GM12892 (cell line): ENCODE measurements at regions not wholly inside any gene's neighbourhood (a gene's known extent, or its start where the extent isn't known, plus 50 kb on each side); places are given as distances from the start of the nearest gene placed in this dataset.

ENCODE experiments used
- DNase-seq: peaks from one replicate; pipeline ENCODE4 v3.0.0; 2011; ENCODE audit not compliant: insufficient read length
- FAIRE-seq: peaks from 2 replicates; lab custom pipeline; 2011; peaks lifted over from hg19 to GRCh38; lab: Jason Lieb, UNC
- POLR2A ChIP-seq: IDR thresholded peaks from 2 replicates; pipeline ENCODE4 v1.6.1; 2011; ENCODE audit warnings: low read depth, low read length, control low read depth
- POLR2AphosphoS5 ChIP-seq: IDR thresholded peaks from 2 replicates; pipeline ENCODE4 v1.6.1; 2011; ENCODE audit warnings: low read depth, low read length, control low read depth
- TAF1 ChIP-seq: IDR thresholded peaks from 2 replicates; pipeline ENCODE4 v1.6.1; 2011; ENCODE audit warnings: low read depth, mild to moderate bottlenecking, control low read depth, low read length, borderline replicate concordance

DNA sequence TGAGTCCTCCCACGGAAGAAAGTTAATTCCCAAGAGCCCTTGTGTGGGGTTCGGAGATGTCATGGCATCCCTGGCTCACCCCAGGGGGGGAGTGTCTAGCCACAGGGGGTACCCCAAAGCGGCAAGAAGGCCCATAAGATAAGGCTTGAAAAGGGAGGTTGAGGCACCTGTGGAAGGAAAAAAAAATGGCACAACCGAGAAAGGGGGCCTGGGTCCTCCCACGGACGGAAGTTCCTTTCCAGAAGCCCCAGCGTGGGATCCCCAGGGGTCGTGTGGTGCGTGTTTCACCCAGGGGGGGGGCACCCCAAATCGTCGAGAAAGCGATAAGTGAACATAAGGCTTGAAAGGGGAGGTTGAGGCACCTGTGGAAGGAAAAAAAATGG lies 266.7 kb downstream of the ALG10 start:
- TF ChIP-seq POLR2A (no peak), POLR2AphosphoS5 (no peak)
- FAIRE-seq = no peak
- DNase-seq = no peak

DNA sequence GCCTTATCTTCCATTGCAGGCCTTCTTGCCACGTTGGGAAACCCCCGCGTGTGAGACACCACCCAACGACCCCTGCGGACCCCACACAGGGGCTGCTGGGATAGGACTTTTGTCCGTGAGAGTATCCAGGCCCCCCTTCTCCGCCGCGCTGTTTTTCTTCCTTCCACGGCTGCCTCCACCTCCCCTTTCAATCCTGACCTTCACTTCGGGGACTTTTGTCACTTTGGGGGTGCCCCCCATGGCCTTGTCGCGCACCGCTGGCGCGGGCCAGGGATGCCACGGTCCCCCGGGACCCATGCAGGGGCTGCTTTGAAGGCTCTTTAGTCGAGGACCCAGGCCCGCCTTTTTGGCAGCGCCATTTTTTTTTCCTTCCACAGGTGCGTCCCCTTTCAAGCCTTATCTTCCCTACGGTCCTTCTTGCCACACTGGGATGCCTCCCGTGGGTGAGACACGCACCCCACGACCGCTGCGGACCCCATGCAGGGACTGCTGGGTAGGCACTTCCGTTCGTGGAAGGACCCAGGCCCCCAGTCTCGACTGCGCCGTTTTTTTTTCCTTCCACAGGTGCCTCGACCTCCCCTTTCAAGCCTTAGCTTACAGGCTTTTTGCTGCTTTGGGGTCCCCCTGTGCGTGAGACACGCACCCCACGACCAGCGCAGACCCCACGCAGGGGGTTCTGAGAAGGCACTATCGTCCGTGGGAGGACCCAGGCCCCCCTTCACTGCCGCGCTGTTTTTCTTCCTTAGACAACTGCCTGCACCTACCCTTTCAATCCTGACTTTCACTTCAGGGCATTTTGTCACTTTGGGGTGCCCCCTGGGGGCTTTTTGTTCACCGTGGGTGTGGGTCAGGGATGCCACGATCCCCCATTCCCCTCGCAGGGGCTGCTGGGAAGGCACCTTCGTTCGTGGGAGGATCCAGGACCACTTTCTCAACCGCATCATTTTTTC lies 267.4 kb downstream of the ALG10 start:
- DNase-seq (no peak), FAIRE-seq (no peak)
- no peak for TF ChIP-seq TAF1
- no peak for TF ChIP-seq POLR2A
- no peak for TF ChIP-seq POLR2AphosphoS5

DNA sequence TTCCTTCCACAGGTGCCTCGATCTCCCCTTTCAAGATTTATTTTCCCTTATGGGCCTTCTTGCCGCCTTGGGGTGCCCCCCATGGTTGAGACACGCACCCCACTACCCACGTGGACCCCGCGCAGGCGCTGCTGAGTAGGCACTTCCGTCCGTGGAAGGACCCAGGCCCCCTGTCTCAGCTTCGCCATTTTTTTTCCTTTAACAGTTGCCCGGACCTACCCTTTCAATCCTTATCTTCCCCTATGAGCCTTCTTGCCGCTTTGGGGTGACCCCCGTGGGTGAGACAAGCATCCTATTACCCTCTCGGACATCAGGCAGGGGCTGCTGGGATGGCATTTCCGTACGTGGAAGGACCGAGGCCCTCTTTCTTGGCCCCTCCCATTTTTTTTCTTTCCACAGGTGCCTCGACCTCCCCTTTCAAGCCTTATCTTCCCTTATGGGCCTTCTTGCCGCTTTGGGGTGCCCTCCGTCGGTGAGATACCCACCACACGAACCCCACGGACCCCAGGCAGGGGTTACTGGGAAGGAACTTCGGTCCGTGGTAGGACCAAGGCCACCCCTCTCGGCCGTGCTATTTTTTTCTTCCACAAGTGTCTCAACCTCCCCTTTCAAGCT lies 268.2 kb downstream of the ALG10 start:
- DNase-seq (no peak), FAIRE-seq (no peak)
- TF ChIP-seq TAF1 (no peak), POLR2A (no peak), POLR2AphosphoS5 (no peak)

DNA sequence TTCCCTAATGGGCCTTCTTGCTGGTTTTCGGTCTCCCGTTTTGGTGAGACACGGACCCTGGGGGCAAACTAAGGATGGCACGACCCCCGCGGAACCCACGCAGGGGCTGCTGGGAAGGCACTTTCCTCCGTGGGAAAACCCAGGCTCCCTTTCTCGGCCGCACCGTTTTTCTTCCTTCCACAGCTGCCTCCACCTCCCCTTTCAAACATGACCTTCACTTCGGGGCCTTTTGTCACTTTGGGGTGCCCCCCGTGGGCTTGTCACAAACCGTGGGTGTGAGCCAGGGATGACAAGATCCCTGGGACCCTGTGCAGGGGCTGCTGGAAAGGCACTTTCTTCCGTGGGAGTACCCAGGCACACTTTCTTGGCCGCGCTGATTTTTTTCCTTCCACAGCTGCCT lies 268.7 kb downstream of the ALG10 start:
- FAIRE-seq (no peak), DNase-seq (no peak)
- TF ChIP-seq TAF1 (no peak), POLR2AphosphoS5 (no peak), POLR2A (no peak)

DNA sequence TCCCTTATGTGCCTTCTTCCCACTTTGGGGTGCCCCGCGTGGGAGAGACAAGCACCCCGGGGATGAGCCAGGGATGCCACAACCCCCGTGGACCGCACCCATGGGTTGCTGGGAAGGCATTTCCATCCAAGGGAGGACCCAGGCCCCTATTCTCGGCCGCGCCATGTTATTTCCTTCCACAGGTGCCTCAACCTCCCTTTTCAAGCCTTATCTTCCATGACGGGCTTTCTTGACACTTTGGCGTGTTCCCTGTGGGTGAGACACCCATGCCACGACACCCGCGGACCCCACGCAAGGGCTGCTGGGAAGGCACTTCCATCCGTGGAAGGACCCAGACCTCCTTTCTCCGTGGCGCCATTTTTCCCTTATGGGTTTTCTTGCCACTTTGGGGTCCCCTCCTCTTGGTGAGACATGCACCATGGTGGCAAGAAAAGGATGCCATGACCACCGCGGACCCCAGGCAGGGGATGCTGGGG lies 269.2 kb downstream of the ALG10 start:
- TF ChIP-seq POLR2A = no peak
- TF ChIP-seq POLR2AphosphoS5 = no peak
- TF ChIP-seq TAF1 = no peak
- DNase-seq (no peak), FAIRE-seq (no peak)

DNA sequence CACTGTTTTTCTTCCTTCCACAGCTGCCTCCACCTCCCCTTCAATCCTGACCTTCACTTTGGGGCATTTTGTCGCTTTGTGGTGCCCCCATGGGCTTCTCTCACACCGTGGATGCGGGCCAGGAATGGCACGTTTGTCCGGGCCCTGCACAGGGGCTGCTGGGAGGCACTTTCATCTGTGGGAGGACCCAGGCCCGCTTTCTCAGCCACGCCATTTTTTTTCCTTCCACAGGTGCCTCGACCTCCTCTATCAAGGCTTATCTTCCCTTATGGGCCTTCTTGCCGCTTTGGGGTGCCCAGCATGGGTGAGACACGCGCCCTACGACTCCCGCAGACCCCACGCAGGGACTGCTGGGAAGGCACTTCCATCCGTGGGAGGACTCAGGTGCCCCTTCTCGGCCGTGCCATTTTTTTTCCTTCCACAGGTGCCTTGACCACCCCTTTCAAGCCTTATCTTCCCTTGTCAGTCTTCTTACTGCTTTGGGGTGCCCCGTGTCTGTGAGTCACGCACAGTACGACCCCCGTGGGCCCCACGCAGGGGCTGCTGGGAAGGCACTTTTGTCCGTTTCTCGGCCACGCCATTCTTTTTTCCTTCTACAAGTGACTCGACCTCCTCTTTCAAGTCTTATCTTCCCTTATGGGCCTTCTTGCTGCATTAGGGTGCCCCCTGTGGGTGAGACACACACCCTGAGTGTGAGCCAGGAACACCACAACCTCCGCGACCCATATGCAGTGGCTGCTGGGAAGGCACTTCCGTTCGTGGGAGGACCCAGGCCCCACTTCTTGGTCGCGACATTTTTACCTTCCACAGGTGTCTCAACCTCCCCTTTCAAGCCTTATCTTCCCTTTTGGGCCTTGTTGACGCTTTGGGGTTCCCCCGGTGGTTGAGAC lies 270.7 kb downstream of the ALG10 start:
- DNase-seq (no peak), FAIRE-seq (no peak)
- no peak for TF ChIP-seq POLR2AphosphoS5
- TF ChIP-seq POLR2A = no peak
- TF ChIP-seq TAF1 = no peak

DNA sequence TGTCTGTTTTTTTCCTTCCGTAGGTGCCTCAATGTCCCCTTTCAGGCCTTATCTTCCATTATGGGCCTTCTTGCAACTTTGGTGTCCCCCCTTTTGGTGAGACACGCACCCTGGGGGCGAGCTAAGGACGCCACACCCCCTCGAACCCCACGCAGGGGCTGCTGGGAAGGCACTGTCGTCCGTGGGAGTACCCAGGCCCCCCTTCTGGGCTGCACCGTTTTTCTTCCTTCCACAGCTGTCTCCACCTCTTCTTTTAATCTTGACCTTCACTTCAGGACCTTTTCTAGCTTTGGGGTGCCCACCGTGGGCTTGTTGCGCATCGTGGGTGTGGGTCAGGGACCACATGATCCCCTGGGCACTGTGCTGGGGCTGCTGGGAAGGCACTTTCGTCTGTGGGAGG lies 271.8 kb downstream of the ALG10 start:
- no peak for FAIRE-seq
- TF ChIP-seq POLR2A (no peak), TAF1 (no peak), POLR2AphosphoS5 (no peak)

DNA sequence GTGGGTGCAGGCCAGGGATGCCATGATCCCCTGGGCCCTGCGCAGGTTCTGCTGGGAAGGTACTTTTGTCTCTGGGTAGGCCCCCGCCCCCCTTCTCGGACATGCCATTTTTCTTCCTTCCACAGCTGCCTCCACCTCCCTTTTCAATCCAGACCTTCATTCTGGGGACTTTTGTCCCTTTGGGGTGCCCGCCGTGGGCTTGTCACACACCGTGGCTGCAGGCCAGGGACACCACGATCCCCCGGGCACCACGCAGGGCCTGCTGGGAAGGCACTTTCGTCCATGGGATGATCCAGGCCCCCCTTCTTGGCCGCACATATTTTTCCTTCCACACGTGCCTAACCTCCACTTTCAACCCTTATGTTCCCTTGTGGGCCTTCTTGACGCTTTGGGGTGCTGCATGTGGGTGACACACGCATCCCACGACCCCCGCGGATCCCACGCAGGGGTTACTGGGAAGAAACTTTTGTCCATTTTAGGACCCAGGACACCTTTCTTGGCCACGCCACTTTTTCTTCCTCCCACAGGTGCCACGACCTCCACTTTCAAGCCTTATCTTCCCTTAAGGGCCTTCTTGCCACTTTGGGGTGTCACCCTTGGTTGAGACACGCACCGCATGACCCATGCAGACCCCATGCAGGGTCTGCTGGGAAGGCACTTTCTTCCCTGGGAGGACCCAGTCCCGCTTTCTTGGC lies 272.5 kb downstream of the ALG10 start:
- DNase-seq (no peak), FAIRE-seq (no peak)
- TF ChIP-seq POLR2A (no peak), TAF1 (no peak), POLR2AphosphoS5 (no peak)

More for the DNA sequence above, 271.8 kb downstream of the ALG10 start:
- DNase-seq = no peak

DNA sequence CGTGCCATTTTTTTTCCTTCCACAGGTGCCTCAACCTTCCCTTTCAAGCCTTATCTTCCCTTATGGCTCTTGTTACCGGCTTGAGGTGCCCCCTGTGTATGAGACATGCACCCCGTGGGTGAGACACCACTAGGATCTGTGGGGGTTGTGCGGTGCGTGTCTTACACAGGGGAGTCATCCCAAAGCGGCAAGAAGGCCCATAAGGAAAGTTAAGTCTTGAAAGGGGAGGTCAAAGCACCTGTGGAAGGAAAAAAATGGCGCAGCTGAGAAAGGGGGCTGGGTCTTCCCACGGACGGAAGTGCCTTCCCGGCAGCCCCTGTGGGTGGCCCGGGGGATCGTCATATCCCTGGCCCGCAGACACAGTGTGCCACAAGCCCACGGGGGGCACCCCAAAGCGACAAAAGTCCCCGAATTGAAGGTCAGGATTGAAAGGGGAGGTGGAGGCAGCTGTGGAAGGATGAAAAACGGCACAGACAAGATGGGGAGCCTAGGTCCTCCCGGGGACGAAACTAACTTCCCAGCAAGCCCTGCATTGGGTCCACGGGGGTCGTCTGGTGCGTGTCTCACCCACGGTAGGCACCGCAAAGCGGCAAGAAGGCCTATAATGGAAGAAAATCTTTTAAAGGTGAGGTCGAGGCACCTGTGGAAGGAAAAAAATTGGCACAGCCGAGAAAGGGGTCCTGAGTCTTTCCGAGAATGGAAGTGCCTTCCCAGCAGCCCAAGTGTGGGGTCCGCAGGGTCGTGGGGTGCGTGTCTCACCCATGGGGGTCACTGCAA lies 273.3 kb downstream of the ALG10 start:
- no peak for FAIRE-seq
- no peak for DNase-seq
- TF ChIP-seq POLR2AphosphoS5 (no peak), POLR2A (no peak), TAF1 (no peak)
